SU-DHL-6 (cell line): ENCODE measurements at regions not wholly inside any gene's neighbourhood (a gene's known extent, or its start where the extent isn't known, plus 50 kb on each side); places are given as distances from the start of the nearest gene placed in this dataset.

Source experiments
- H2AFZ ChIP-seq: fragments of 200-600 bp; sonication (generic); 2 replicates; pipeline ENCODE4 v1.6.1; 2014; ENCODE audit warnings: low read depth, mild to moderate bottlenecking, moderate library complexity, mixed read lengths, antibody characterized with exemption, low read length; ENCODE audit not compliant: severe bottlenecking
- H3F3A ChIP-seq: fragments of 200-600 bp; shearing (Covaris generic); 2 replicates; pipeline ENCODE4 v1.6.0; 2016; ENCODE audit warnings: antibody characterized with exemption, mild to moderate bottlenecking; ENCODE audit not compliant: insufficient read depth
- H3K27ac ChIP-seq: fragments of 200-600 bp; sonication (generic); 2 replicates; pipeline ENCODE4 v1.5.1; 2016; ENCODE audit warnings: low read depth, mild to moderate bottlenecking, low read length, moderate library complexity, mixed read lengths
- H3K27me3 ChIP-seq: fragments of 200-600 bp; sonication (generic), shearing (Covaris generic); 2 replicates; pipeline ENCODE4 v1.6.0; 2014; ENCODE audit warnings: mild to moderate bottlenecking, low read length
- H3K36me3 ChIP-seq: fragments of 200-600 bp; sonication (generic); 2 replicates; pipeline ENCODE4 v1.6.1; 2014; ENCODE audit warnings: mild to moderate bottlenecking, low read length, mixed read lengths
- H3K4me2 ChIP-seq: fragments of 300-600, 200-600 bp; shearing (Covaris generic), sonication (generic); 2 replicates; pipeline ENCODE4 v1.6.0; 2014; ENCODE audit warnings: low read length, low read depth, mild to moderate bottlenecking; ENCODE audit not compliant: poor library complexity, severe bottlenecking
- H3K4me3 ChIP-seq: fragments of 200-600 bp; sonication (generic); 2 replicates; pipeline ENCODE4 v1.5.1; 2014; ENCODE audit warnings: antibody characterized with exemption, low read length, mild to moderate bottlenecking, mixed read lengths; ENCODE audit not compliant: insufficient read depth, poor library complexity, severe bottlenecking
- H3K79me2 ChIP-seq: fragments of 200-600 bp; sonication (generic); 2 replicates; pipeline ENCODE4 v1.6.1; 2014; ENCODE audit warnings: mild to moderate bottlenecking, low read length, moderate library complexity; ENCODE audit not compliant: insufficient read depth
- H3K9ac ChIP-seq: fragments of 200-600 bp; sonication (generic); 2 replicates; pipeline ENCODE4 v1.7.0; 2014; ENCODE audit warnings: mild to moderate bottlenecking, low read length
- H3K9me2 ChIP-seq: fragments of 200-600 bp; sonication (generic); replicated peaks from 2 replicates; pipeline ENCODE4 v1.6.1; 2014; ENCODE audit warnings: low read length; ENCODE audit not compliant: insufficient read depth
- H3K9me3 ChIP-seq: fragments of 200-600 bp; sonication (generic); 2 replicates; pipeline ENCODE4 v1.6.1; 2014; ENCODE audit warnings: low read length, mixed read lengths; ENCODE audit not compliant: insufficient read depth
- H4K20me1 ChIP-seq: fragments of 200-600 bp; sonication (generic); 2 replicates; pipeline ENCODE4 v1.6.1; 2014; ENCODE audit warnings: low read depth, mild to moderate bottlenecking, antibody characterized with exemption, low read length, moderate library complexity, mixed read lengths
- CTCF ChIP-seq: fragments of 200-600 bp; sonication (generic); IDR thresholded peaks from one replicate; pipeline ENCODE4 v1.5.1; 2017; ENCODE audit warnings: antibody characterized with exemption, mild to moderate bottlenecking, low read length, moderate library complexity; ENCODE audit not compliant: insufficient read depth, poor library complexity, severe bottlenecking
- EZH2phosphoT487 ChIP-seq: fragments of 200-600 bp; sonication (generic), shearing (Covaris generic); conservative IDR thresholded peaks from 2 replicates; pipeline ENCODE4 v1.6.1; 2018; ENCODE audit warnings: mild to moderate bottlenecking, antibody characterized with exemption, low read length, moderate library complexity, mixed read lengths

GRCh38 chr2:5867056-5867455 lies 174.9 kb downstream of the SOX11 start:
- H3K4me2 ChIP-seq, result no peak overlapping the region
- no peaks in the 10 kb centered on the region for H3K79me2 ChIP-seq
- no peaks in the 10 kb centered on the region for H3K36me3 ChIP-seq
- H3F3A ChIP-seq, result no peaks in the 10 kb centered on the region
- H3K27ac ChIP-seq, result no peak overlapping the region
- TF ChIP-seq EZH2phosphoT487 (no peak), CTCF (no peak)
- no peaks in the 10 kb centered on the region for H3K27me3 ChIP-seq
- no peak overlapping the region for H2AFZ ChIP-seq
- no peak overlapping the region for H3K9ac ChIP-seq
- no peaks in the 10 kb centered on the region for H4K20me1 ChIP-seq
- no peaks in the 10 kb centered on the region for H3K9me2 ChIP-seq
- H3K4me3 ChIP-seq, result no peak overlapping the region
- no peaks in the 10 kb centered on the region for H3K9me3 ChIP-seq

GRCh38 chr2:5868931-5869330 lies 176.7 kb downstream of the SOX11 start:
- Histone ChIP-seq H3K9me3 (no peaks in the 10 kb centered on the region), H3K4me3 (no peak overlapping the region), H3K27me3 (no peaks in the 10 kb centered on the region), H3K36me3 (no peaks in the 10 kb centered on the region), H4K20me1 (no peaks in the 10 kb centered on the region), H3K4me2 (no peak overlapping the region), H3K79me2 (no peaks in the 10 kb centered on the region), H2AFZ (no peak overlapping the region), H3K27ac (no peak overlapping the region), H3F3A (no peaks in the 10 kb centered on the region), H3K9me2 (no peaks in the 10 kb centered on the region), H3K9ac (no peak overlapping the region)
- TF ChIP-seq EZH2phosphoT487, result no peak
- TF ChIP-seq CTCF, result no peak

GRCh38 chr2:5869936-5870335 lies 177.8 kb downstream of the SOX11 start:
- Histone ChIP-seq H3K4me3 (no peak overlapping the region), H3K9me3 (no peaks in the 10 kb centered on the region), H3K27me3 (no peaks in the 10 kb centered on the region), H3K36me3 (no peaks in the 10 kb centered on the region), H4K20me1 (no peaks in the 10 kb centered on the region), H3K27ac (no peak overlapping the region), H3K4me2 (no peak overlapping the region), H2AFZ (no peak overlapping the region), H3F3A (no peaks in the 10 kb centered on the region), H3K79me2 (no peaks in the 10 kb centered on the region), H3K9ac (no peak overlapping the region), H3K9me2 (no peaks in the 10 kb centered on the region)
- no peak for TF ChIP-seq CTCF
- no peak for TF ChIP-seq EZH2phosphoT487

- H3K36me3 ChIP-seq, result no peaks in the 10 kb centered on the region
- H3K79me2 ChIP-seq, result no peaks in the 10 kb centered on the region
- TF ChIP-seq EZH2phosphoT487 (no peak), CTCF (no peak)
- H3K27ac ChIP-seq, result no peak overlapping the region
- H3K27me3 ChIP-seq, result no peaks in the 10 kb centered on the region
- H3K9me2 ChIP-seq, result no peaks in the 10 kb centered on the region
- H3K4me2 ChIP-seq, result no peak overlapping the region
- no peak overlapping the region for H3K4me3 ChIP-seq
- no peaks in the 10 kb centered on the region for H4K20me1 ChIP-seq
- H3F3A ChIP-seq, result no peaks in the 10 kb centered on the region
- H3K9ac ChIP-seq, result no peak overlapping the region
- no peak overlapping the region for H2AFZ ChIP-seq
- no peaks in the 10 kb centered on the region for H3K9me3 ChIP-seq
These were observed 185.2 kb downstream of the SOX11 start for GRCh38 chr2:5877360-5877759.
